Islet precursor cell (in vitro differentiated cells): ENCODE measurements at regions not wholly inside any gene's neighbourhood (a gene's known extent, or its start where the extent isn't known, plus 50 kb on each side); places are given as distances from the start of the nearest gene placed in this dataset.

ENCODE experiments used
- DNase-seq: peaks from one replicate; pipeline ENCODE4 v3.0.0-alpha.2; 2018

DNA sequence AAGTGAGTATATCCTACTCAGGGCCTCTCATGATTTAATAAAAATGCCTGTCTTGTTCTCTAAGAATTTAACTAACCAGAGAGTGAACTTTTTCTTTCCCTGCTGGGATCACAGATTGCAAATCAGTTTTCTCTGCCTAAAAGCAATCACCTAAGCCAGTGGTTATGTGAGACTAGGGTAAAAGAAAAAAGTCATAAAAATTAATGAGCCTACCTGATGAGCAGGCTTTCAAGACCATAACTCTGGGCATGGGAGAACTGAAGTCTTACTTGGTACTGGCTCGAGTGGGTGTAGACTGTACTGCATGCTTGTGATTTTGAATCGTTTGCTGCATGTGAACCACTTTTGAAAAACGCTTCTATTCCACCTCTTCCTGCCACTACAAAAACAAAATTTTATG, 1677.0 kb upstream of the LRRTM1 start:
- DNase-seq: no peak

DNA sequence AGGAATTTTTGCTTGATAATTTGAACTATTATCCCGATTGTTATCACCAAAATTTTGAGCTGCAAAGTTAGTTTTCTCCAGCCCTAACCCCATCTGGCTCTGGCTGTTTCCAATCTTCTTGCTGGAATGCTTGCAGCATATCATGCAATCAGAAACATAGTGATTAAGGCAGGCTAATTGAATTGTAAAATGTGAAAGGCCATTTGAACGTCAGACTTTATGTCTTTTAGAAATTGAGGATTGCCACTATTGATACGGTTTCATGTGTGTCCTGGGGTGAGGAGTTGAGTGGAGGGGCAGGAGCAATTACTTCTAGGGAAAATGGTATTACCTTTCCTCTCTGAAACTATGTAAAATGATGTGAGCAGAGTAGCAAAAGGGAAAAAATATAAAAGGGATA, 1674.5 kb upstream of the LRRTM1 start:
- no peak for DNase-seq

DNA sequence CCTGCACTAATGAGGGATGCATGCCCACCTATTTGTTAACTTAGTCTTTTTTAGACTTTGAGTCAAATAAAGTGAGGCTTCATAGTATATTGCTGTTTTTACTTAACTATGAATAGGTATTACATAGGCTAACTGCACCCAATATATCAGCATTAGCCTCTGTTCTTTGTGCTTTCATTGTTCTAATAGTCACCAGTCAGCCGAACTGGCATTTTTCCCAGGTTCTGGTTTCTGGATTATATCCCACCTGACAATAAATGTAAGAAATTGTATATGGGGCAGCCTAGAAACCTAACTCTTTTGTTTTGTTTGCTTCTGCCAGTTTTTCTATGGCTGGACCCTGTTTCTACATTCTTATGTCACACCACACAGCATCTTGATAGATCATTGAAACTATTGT, 1672.4 kb upstream of the LRRTM1 start:
- no peak for DNase-seq

DNA sequence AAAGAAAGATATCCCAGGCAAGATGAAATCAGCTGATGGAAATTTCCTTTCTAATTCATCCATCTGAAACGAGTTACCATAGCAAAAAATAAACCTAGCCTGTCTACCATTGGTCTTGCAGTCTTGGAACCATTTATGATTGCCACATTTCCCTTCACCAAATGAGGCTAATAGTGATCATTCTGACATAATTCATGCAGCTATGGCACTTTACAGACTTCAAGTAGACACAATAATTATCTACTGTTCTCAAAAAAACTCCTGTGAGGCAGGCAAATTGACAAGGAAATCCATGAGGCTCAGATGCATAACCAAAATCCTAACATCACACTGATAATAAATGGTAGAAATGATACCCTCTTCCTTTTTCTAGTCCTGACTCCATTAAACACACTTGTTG, 1669.7 kb upstream of the LRRTM1 start:
- DNase-seq: no peak

DNA sequence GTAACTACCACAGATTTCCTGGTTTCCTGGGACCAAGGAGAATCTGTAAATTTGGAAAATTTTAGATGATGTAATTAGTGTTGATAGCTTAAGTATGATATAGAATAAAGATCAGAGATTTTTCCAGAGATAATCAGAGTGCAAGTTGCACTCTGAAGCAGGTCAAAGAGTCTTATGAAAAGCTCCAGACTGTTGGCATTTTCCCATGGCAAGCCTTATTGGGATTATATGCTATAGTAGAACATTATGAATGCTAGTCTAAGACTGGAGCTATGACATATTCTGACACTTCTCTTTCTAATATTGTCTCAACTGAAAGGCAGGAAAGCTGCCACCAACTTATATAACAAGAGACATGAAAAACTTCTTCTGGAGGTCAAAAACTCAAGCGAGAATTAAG, 1638.3 kb upstream of the LRRTM1 start:
- DNase-seq: no peak

DNA sequence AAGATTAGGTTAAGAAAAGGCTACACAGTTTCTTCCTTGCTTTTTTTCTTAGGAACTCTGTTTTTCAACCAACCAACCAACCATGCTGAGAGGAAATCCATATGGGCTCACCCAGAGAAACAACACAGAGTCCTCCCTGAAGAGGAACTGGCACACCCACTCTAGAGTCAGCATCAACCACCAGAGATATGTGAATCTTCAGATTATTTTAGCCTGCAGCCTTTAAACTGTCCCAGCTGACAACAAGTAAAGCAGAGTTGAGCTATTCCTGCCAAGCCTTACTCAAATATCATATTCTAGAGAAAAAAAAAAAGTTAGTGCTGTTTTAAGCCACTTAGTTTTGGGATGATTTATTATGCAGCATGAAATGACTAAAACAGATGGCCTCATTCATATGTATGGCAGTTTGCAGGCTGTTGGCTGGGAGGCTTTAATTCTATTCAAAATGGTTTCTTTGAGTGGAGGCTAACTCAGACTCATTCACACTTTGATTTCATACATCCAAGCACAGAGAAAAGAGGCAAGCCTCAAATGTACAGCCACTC, 1637.7 kb upstream of the LRRTM1 start:
- DNase-seq: no peak

DNA sequence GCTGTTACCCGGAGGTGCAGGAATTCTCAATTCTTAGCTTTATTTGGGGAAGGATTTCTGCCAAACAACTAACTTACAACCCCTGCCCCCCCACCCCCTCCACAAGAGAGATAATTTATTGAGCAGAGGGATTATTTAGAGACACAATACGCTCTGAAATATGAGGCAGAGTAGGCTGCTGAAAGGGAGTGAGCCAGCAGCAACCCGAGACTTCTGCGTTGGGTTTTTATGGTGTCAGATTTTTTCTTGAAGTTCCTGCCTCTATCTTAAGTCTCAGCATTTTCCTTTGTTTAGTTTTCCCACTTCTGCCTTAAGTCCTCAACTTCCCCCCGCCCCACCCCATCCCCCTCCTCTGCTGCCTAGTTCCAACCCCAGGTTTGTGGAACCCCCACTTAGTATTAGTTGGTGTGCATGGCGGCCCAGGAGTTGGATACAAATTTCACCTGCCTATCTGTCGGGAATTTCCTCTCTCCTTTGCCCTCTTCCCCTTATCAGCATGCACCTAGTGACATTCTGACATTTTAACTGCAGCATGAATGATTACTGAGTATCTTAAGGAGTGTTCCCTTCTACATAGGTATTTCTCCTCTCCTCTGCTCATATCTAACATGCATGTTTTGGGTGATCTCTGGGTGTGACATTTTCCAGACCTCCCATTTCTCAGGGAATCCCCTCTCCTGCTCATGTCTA, 1635.9 kb upstream of the LRRTM1 start:
- DNase-seq: no peak

DNA sequence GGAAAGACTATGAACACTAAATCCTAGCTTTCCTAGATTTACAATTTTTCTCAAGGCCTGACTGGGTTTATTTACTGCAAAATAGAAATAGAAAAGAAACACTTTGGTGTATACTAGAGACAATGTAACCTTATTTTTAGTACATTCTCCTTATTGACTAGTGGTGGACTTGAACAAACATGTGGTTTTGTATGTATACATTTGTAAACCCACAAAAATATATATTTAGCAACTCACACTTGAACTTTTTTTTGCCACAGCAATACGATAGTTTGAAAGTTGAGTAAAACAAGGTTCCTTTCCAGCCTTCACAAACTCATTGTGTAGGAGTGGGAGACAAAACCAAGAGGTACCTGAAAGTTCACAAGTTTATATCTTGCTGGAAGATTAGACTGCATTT, 1633.4 kb upstream of the LRRTM1 start:
- DNase-seq: no peak

DNA sequence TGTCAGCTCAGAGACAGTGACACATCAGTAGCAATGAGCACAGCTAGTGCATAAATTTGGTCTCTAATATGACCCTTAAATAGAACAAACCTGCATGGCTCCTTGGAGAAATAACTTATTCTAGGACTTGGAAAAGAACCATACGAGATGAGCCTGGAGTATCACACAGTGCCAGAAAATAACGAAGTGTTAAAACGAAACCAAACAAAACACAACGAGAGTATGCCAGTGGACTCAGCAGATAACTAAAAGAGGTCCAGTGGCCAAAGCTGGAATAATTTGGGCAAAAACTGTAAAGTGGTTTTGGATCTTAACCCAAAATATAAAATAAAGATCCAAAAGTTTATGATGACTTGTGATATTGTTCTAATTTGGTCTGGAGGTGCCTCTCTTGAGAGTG, 1599.0 kb upstream of the LRRTM1 start:
- no peak for DNase-seq

DNA sequence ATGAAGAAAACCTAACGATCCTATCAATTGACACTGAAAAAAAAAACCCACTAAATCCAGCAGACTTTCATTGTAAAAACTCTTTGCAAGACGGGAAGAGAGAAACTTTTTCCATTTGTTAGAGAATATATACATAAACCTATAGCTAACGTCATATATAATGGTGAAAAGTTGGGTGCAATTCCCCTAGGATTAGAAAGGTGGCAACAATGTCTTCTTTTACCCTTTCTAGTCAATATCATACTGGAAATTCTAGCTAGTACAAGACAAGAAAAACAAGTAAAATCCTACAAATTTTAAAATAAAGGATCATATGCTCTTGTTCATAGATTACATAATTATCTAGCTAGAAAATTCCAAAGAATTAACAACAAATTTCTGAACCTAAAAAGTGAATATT, 1596.5 kb upstream of the LRRTM1 start:
- no peak for DNase-seq

DNA sequence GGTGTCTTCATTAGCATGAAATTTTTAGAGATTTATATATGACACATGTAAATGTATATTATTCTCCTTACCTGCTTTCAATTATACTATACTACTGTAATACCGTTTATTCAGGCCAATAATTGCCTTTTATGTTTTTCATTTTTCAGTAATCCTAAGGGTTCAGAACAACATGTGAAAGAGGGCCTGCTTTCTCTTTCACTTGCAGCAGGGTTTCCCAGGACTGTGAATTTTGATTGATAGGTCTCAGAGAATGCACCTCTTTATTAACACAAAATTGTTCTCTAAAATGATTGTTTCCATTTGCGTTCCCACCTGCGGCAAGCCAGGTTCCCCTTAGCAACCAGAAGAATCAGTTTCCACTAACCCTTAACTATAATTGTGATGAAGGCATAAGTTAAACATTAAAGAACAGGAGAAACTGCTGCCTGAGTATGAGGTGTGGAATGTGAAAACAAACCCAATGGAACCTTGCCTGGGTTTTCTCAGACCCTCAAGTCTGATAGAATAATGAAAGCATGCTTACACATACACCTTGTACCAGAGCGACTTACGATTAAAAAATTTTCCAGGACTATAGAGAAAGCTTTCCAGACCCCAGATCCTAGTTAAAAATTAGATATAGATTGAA, 1591.2 kb upstream of the LRRTM1 start:
- no peak for DNase-seq

DNA sequence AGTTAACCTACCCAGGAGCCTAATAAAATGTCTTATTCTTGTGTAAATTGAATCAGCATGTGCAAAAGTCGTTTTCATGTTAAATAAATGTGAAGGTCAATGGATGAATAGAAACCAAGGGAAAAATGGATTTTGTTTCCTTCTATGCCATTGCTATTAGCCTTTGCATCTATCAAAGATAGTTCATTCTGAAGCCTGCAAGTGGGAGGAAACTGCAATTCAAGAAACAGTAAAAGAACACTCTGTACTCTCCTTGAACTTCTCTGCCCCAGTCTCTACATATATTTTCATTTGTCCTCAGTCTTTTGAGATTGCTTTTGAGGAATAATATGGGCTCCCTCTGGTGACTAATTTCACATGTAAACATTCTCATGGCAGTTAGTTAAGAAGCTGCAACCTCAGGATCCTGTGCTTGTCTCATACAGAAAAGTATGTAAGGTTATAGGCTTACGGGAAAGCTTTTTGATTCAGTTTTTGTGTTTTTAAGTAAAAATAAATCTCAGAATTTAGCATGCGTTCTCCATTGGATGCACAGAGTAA, 1590.0 kb upstream of the LRRTM1 start:
- DNase-seq: no peak

DNA sequence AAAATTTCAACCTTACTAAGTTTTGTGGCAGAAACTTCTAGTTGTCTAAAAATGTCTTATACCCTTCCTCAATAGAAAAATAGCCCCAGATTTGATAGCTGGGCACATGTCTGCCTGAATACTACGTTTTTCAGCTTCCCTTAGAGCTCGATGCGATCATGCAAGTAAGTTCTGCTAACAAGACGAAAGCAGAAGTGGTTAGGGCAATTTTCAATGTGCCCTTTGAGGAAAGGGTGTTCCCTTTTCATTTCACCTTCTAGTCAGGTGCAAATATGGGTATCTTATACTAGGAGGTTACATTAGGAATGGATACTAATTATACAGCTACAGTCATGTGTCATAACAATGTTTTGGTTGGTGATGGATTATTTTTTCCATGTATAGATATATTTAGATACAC, 1572.1 kb upstream of the LRRTM1 start:
- DNase-seq: no peak

DNA sequence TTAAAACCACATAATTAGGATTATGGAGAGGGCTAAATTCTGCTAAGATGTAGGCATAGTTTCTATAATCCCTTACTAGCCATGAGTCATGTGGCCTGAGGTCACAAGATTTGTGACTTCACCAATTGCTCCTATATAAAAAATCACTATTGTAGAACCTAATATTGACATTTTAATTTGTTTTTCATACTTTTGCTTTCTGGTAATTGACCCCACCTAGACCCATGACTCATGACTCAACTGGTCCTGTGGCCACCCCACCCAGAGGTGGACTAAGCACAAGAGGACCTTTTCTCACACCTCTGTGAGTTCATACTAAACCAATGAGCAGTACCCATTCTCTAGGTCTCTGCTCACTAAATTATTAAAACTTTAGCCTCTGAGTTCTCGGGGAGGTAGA, 1567.5 kb upstream of the LRRTM1 start:
- DNase-seq: no peak

DNA sequence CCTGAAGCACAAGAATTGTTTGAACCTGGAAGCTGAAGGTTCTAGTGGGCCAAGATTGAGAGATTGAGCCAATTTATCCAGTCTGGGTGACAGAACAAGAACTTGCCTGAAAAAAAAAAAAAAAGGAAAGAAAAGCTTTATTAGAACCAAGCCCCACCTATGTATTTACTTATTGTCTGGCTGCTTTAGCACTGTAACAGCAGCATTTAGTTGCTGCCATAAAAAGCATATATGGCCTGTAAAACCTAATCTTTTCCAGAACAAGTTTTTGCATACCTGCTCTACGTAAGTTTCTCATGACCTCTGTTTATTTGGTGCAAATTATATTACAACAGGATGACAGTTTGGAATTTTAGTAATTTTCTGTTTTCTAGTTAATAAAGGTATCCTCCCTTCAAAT, 1565.6 kb upstream of the LRRTM1 start:
- DNase-seq: no peak

DNA sequence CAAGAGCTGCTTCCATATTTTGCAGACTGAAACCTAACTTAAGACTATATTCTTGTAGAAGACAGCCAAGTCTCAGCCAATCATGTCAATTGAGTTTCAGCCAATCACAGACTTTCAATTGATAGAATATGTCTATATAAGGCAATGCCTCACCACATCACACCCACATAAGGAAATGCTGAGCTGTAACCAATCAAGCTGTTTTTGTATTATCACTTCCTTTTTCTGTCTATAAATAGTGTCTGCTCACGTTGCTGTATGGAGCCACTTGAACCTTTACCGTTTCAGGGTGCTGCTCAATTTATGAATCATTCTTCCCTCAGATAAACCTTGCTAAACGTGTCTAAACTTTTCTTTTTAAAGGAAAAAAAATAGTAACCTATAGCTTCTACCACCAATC, 1554.4 kb upstream of the LRRTM1 start:
- no peak for DNase-seq

DNA sequence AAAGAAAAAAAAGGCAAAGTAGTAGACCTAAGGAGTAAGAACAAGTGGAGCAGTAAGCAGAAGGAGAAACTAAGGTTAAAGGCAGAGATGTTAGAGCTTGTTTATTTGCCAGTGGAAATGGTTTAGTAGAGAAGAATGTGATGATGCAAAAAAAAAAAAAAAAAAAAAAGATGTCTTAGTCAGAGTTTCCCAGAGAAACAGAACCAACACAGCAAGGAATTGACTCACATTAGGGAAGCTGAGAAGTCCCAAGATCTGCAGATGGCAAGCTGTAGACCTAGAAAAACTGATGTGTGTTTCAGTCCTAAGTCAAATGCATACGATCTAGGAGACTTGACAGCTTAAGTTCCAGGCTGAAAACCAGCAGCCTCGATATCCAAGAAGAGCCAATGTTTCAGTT, 1548.8 kb upstream of the LRRTM1 start:
- no peak for DNase-seq

DNA sequence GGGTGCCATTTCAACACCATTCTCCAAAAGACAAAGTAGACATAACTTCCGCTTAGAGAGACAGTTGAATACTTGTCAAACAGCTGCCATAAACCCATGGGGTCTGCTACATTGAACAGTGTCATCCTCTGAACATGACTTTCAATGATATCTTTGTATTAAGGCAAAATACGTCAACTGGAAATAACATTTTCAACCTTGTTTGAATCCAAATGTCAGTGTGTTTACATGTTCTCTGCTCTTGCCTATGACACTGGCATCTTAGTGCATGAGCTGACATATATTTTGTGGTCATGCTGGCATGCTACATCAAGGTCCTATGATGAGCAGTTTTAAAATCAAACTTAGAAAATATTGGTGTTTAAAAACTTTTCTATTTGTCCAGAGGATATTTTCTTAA, 1548.1 kb upstream of the LRRTM1 start:
- no peak for DNase-seq

DNA sequence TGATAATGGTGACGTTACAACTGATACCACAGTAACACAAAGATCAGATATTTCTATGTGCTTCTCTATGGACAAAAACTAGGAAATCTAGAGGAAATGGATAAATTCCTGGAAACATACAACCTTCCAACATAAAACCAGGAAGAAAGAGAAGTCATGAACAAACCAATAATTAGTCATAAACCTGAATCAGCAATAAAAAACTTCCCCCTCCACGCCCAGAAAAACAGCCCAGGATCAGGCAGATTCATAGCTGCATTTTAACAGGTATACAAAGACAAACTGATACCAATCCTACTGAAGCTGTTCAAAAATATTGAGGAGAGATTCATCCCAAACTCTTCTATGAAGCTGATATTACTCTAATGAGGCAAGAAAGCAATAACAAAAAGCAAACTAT, 1535.2 kb upstream of the LRRTM1 start:
- no peak for DNase-seq

DNA sequence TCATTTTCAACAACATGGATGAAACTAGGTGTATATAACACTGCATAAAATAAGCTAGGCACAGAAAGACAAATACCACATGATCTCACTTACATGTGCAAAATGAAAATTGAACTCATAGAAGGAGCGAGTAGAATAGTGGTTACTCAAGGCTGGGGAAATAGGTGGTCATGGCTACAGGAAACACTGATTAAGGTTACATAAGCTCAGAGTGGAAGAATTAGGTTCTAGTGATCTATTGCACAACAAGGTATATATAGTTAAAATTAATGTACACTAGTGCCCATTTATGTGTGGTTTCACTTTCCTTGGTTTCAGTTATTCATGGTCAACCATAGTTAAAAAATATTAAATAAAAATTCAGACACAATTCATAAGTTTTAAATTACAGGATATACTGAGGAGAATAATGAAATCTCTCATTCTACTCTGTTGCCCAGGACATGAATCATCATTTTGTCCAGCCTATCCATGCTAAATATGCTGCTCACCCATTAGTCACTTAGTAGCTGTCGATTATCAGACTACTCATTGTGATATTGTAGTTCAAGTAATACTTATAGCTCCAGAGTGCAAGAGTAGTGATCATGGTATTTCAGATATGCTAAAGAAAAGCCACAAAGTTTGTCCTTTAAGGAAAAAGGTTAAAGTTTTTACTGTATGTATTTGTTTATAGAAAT, 1530.9 kb upstream of the LRRTM1 start:
- no peak for DNase-seq

DNA sequence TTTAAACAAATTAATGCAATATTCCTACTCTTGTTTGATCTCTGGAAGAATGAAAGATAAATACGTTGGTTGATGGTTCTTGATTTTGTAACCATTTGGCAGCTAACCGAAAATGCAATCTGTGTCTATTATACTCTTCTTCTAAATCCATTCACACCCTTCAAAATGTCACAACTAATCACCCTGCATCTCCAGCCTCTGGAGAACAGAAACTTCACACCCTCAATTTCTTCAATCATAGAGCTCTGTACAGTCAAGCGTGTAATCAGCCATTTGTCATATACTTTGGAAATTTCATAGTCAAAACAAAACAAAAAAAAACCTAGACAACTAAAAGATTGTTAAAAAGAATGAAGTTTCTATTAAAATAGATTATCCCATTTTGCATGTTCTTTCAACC, 1482.3 kb upstream of the LRRTM1 start:
- no peak for DNase-seq

DNA sequence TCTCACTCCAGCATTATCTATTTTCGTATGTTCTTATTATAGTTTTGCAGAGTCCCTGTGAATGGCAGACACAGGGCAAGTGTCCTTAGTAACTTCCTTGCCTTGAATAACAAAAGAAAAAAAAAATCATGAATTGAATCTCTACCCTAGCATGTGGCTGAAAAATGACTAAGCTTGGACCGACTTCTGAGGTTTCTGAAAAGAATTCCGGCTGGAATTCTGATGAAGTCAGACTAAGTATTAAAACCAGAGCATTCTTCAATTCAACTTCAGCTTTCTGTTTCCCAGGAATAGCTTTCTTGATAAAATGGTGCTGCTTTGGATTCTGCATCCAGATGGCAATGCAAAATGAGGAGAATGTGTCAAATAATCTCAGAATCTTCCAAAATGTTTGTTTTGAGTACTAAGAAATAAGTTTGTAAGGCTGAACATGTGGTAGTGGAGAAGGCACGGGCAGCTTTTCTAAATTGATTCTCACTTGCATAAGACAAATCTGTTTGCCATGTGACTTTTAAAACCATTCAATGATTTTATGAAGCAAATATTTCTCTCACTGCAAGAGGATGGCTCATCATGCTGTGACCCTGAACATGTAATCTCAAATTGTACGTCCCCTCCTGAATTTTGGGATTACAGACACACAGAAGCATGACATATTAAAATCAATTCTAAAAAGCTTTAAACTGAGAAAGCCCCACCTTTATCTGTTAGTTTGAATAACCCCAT, 1462.8 kb upstream of the LRRTM1 start:
- DNase-seq: no peak

DNA sequence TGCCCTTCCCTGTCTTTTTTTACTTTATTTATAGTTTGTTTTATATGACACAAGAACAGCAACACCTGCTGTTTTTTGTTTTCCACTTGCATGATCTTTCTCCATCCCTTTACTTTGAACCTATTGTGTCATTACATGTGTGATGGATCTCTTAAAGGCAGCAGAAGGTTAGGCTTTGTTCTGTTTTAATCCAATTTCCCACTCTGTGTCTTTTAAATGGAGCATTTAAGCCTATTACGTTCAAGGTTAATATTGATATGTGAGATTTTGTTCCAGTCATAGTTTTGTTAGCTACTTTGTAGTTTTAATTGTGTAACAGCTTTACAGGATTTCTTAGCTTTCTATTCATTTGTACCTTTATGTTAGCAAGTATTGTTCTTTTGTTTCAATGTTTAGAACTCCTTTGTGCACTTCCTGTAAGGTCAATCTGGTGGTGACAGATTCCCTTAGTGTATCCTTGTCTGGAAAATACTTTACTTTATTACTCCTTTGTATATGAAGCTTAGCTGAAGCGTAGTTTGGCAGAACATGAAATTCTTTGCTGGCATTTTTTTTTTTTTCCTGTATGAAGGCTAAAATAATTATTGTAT, 1443.0 kb upstream of the LRRTM1 start:
- DNase-seq: no peak
